AG08395 (cell line): ENCODE measurements at regions not wholly inside any gene's neighbourhood (a gene's known extent, or its start where the extent isn't known, plus 50 kb on each side); places are given as distances from the start of the nearest gene placed in this dataset.

Experiments
- DNase-seq: peaks from one replicate; pipeline ENCODE4 v3.0.0; 2012; ENCODE audit warnings: mixed read lengths, low spot score

DNA sequence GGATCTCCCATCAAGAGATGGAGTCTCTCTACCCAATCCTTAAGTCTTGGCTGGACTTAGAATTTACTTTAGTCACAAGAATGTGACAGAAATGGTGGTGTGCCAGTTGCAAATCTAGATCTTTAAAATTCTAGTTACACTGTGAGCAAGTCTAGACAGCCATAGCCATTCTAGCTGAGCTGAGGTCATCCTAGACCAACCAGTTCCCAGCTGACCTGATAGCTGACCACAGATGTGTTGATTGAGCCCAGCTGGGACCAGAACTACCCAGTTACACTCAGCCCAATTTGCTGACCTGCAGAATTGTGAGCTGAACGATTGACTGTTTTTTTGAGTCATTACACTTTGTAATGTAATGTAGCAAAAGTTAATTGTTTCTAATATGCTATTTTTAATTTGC is 251.8 kb downstream of the ADGRL2 start:
- DNase-seq: no peak

DNA sequence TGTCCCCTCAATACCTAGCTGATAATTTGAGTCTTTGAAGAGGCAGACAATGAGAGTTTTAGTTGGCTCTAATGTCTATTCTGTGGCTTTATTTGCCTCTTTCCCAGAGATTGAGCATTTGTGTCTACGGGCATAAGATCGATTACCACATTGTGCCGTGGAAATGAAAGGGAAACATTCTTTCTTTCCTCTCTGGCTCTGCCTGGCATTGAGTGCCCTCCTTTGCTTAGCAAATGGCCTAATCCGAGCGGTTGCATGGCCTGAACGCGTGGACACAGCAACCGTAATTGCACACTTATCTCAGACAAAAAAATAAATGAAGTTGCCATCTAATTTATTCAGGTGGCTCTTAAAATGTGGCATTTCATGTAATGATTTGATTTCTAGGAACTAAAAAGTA is 247.9 kb downstream of the ADGRL2 start:
- DNase-seq: no peak

DNA sequence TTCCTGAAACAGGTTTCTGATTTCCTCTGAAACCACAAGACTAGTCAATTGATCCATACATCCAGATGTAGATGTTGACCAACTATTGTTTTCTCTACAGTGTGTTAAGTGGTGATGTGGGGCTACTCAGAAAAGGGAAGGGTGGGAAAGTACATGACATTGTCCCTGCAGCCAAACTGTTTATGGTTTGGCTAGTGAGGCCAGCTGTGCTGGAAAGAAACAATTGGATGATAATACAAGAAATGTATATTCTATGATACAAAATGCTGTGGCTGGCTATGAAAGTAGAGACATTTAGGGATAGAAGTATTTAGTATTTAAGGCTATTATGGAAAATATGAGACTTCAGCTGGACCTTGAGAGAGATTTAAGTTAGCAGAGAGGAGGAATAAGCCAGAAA is 244.5 kb downstream of the ADGRL2 start:
- no peak for DNase-seq

DNA sequence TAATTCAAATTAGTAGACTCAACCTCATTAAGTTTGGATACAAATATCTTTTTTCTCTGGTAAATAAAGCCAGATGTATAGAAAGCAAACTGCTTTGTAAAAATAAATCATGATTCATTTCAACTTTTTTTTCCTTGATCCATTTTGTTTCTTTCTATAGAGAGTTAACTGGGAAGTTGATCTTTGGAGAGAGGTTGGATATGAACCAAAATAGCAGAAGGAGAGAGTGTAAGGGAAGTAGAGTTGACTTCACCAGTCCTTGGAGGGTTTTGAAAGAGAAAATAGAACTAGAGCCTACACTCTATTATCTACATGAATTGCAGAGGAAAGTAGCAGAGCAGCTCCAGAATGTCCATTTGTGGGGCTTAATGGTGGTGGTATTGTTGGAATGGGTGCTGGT is 243.8 kb downstream of the ADGRL2 start:
- DNase-seq: no peak

DNA sequence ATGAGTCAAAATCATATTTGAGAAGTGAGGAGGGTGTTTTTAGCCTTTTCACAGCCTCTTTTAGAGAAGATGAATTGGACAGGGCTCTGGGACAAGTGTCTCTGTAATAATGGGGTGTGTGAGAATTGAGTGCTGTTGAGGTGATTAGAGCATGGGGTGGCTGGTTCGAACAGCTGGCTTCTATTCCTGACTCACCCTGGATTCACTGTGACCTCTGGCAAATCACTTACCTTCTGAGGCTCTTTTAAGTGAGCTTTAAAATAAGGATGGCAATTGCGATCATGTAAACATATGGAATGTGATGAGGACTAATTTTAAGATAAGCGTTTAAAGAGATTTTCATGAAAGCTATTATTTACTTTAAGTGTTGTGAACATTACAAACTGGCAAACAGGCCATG is 243.4 kb downstream of the ADGRL2 start:
- DNase-seq: no peak

DNA sequence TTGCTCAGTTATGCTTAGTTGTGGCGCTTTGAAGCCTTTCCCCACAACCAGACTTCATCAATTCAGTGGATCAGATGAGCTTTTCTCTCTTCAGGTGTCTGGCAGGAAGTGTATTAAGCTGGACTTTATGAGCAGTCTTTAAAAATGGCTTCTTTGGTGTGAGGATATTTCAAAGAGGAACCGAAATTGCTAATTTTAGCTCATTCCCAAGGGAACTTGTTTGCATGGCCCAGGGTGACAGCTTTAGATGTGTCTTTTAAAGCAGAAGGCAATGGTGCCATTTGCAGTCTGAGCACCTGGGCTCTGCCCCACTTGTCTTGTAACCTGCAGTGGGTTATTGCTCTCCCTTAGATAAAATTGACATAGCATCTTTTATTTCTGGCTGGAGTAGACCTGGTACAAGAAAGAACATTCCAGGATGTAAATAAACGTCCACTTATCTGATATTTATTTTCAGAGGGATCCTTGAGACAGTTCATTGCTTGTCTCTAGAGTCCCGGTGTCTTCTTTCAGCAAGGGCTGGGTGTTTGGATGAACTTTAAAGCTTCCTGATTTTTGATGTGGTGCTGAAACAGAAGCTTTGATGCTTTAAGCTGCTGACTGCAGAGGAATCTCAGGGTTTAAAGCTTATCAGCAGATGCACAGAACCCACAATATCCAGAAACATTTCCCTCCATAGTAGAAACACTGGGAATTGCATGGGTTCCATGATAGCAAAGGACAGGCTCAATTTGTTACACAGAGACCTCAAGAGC is 241.7 kb downstream of the ADGRL2 start:
- no peak for DNase-seq
